HG03196 (cell line): ENCODE measurements at regions not wholly inside any gene's neighbourhood (a gene's known extent, or its start where the extent isn't known, plus 50 kb on each side); places are given as distances from the start of the nearest gene placed in this dataset.

ENCODE experiments used
- ATAC-seq: cut with Tn5 transposase; IDR thresholded peaks from one replicate; pipeline ENCODE4 v1.9.1; 2021; ENCODE audit not compliant: unreplicated experiment

- ATAC-seq = no peak
Observed at GRCh38 chr5:104764197-104764596, 1201.6 kb upstream of the NUDT12 start.

GRCh38 chr5:104763216-104763615 is 1200.6 kb upstream of the NUDT12 start:
- ATAC-seq = no peak

GRCh38 chr5:104757915-104758314 is 1195.3 kb upstream of the NUDT12 start:
- no peak for ATAC-seq

- no peak for ATAC-seq
Observed at GRCh38 chr5:104755806-104756205, 1193.2 kb upstream of the NUDT12 start.

GRCh38 chr5:104754311-104754995 is 1191.9 kb upstream of the NUDT12 start:
- ATAC-seq = no peak

- ATAC-seq = no peak
Observed at GRCh38 chr5:104751969-104752368, 1189.4 kb upstream of the NUDT12 start.

- no peak for ATAC-seq
Observed at GRCh38 chr5:104739905-104740304, 1177.3 kb upstream of the NUDT12 start.

GRCh38 chr5:104739503-104739902 is 1176.9 kb upstream of the NUDT12 start:
- ATAC-seq = no peak

- no peak for ATAC-seq
Observed at GRCh38 chr5:104736073-104736472, 1173.5 kb upstream of the NUDT12 start.

GRCh38 chr5:104734046-104734445 is 1171.5 kb upstream of the NUDT12 start:
- no peak for ATAC-seq

GRCh38 chr5:104733063-104733669 is 1170.6 kb upstream of the NUDT12 start:
- no peak for ATAC-seq

- ATAC-seq = no peak
Observed at GRCh38 chr5:104731331-104731730, 1168.7 kb upstream of the NUDT12 start.

- no peak for ATAC-seq
Observed at GRCh38 chr5:104708027-104708426, 1145.4 kb upstream of the NUDT12 start.

GRCh38 chr5:104706600-104706999 is 1144.0 kb upstream of the NUDT12 start:
- ATAC-seq = no peak

- ATAC-seq = no peak
Observed at GRCh38 chr5:104702212-104702611, 1139.6 kb upstream of the NUDT12 start.

GRCh38 chr5:104699438-104699837 is 1136.8 kb upstream of the NUDT12 start:
- no peak for ATAC-seq

- no peak for ATAC-seq
Observed at GRCh38 chr5:104661256-104661655, 1098.7 kb upstream of the NUDT12 start.

- no peak for ATAC-seq
Observed at GRCh38 chr5:104659497-104659896, 1096.9 kb upstream of the NUDT12 start.

GRCh38 chr5:104652271-104652861 is 1089.8 kb upstream of the NUDT12 start:
- ATAC-seq = no peak

- no peak for ATAC-seq
Observed at GRCh38 chr5:104650313-104651055, 1087.9 kb upstream of the NUDT12 start.

- ATAC-seq = no peak
Observed at GRCh38 chr5:104646416-104646815, 1083.8 kb upstream of the NUDT12 start.

GRCh38 chr5:104643320-104643719 is 1080.7 kb upstream of the NUDT12 start:
- ATAC-seq = no peak
